Mesodermal cell (in vitro differentiated cells): ENCODE measurements at regions not wholly inside any gene's neighbourhood (a gene's known extent, or its start where the extent isn't known, plus 50 kb on each side); places are given as distances from the start of the nearest gene placed in this dataset.
"Not testable (repeated sequence)": the region's sequence is repeated elsewhere in the genome, so short reads cannot be mapped to it uniquely, and the experiment has no call there.

Experiments
- H3K27ac ChIP-seq: 2 replicates; pipeline ENCODE4 v1.7.0; 2013; ENCODE audit warnings: mild to moderate bottlenecking, low read depth, low read length, moderate library complexity; ENCODE audit not compliant: severe bottlenecking
- H3K36me3 ChIP-seq: 2 replicates; pipeline ENCODE4 v1.7.1; 2013; ENCODE audit warnings: mild to moderate bottlenecking, low read length, moderate library complexity; ENCODE audit not compliant: control insufficient read depth, insufficient read depth
- H3K4me1 ChIP-seq: one replicate; pipeline ENCODE4 v1.7.1; 2013; ENCODE audit warnings: mild to moderate bottlenecking, low read length; ENCODE audit not compliant: insufficient read depth, control insufficient read depth, poor library complexity, severe bottlenecking
- H3K4me3 ChIP-seq: 2 replicates; pipeline ENCODE4 v1.7.0; 2013; ENCODE audit warnings: low read length, control low read depth, mild to moderate bottlenecking; ENCODE audit not compliant: insufficient read depth, poor library complexity, severe bottlenecking; ENCODE audit errors: extremely low read depth
- H3K9me3 ChIP-seq: 2 replicates; pipeline ENCODE4 v1.7.1; 2013; ENCODE audit warnings: mild to moderate bottlenecking, low read length, moderate library complexity; ENCODE audit not compliant: control insufficient read depth
- WGBS, 2 experiments: methylation state at CpG; one replicate each; pipeline ENCODE4 v1.1.5; 2013; ENCODE audit warnings: missing lambda C conversion rate in 2 of 2; ENCODE audit not compliant: insufficient coverage in 2 of 2; 5-methylcytosine and 5-hydroxymethylcytosine counted together

DNA sequence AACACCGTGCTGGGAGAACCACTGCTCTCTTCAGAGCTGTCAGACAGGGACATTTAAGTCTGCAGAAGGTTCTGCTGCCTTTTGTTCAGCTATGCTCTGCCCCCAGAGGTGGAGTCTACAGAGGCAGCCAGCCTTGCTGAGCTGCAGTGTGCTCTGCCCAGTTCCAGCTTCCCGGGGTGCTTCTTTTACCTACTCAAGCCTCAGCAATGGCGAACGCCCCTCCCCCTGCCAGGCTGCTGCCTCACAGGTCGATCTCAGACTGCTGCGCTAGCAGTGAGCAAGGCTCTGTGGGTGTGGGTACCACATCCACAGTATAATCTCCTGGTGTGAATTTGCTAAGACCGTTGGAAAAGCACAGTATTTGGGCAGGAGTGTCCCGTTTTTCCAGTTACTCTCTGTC, 133.1 kb upstream of the PHYHIPL start:
- H3K4me3 ChIP-seq = not testable (repeated sequence)
- WGBS, 2 experiments = 58 to 62% methylated on average over 6 to 7 of the region's 8 CpGs

DNA sequence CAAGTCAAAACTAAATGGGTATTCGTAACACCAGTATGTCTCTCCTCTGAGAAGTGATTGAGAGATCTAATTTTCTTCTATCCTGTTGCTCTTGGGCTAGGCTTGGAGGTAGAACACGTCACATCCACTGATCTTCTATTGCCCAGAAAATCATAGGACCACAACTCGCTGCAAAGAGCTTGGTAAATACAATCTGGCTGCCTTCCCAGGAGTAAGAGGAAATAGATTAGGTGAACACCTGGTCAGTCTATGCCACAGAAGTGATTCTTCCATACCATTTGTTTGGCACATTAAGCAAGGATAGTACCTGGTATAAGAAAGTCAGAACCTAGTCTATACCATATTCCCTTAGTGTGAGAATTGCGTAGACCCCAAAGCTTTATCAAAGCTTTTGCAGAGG, 129.3 kb upstream of the PHYHIPL start:
- Histone ChIP-seq H3K9me3 (no peaks in the 10 kb centered on the region), H3K36me3 (no peaks in the 10 kb centered on the region), H3K4me3 (no peak overlapping the region), H3K27ac (no peak overlapping the region), H3K4me1 (no peaks in the 10 kb centered on the region)
- 85% methylated on average over 2 of the region's 4 CpGs; no CpG with 5 or more reads in 1 of the 2 experiments for WGBS, 2 experiments

More for the DNA sequence above, 133.1 kb upstream of the PHYHIPL start:
- H3K36me3 ChIP-seq, H3K9me3 ChIP-seq, H3K4me1 ChIP-seq, H3K27ac ChIP-seq: not testable (repeated sequence)

DNA sequence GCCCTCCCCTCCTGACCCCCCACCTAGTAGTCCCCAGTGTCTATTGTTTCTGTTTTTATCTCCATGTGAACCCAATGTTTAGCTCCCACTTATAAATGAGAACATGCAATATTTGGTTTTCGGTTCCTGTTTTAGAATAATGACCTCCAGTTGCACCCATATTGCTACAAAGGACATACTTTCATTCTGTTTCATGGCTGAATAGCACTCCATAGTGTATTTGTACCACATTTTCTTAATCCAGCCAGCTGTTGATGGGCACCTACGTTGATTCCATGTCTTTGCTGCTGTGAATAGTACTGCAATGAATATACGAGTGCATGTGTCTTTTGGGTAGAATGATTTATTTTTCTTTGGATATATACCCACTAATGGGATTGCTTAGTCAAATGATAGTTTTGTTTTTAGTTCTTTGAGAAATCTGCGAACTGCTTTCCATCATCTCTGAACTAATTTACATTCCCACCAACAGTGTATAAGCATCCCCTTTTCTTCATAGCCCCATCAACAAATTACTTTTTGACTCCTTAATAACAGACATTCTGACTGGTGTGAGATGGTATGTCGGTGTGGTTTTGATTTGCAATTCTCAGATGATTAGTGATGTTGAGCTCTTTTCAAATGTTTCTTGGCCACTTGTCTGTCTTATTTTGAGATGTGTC, 128.4 kb upstream of the PHYHIPL start:
- WGBS, 2 experiments = 83 to 93% methylated on average over 1 to 3 of the region's 5 CpGs
- Histone ChIP-seq H3K4me3 (no peak overlapping the region), H3K4me1 (no peaks in the 10 kb centered on the region), H3K9me3 (no peaks in the 10 kb centered on the region), H3K36me3 (no peaks in the 10 kb centered on the region), H3K27ac (no peak overlapping the region)

DNA sequence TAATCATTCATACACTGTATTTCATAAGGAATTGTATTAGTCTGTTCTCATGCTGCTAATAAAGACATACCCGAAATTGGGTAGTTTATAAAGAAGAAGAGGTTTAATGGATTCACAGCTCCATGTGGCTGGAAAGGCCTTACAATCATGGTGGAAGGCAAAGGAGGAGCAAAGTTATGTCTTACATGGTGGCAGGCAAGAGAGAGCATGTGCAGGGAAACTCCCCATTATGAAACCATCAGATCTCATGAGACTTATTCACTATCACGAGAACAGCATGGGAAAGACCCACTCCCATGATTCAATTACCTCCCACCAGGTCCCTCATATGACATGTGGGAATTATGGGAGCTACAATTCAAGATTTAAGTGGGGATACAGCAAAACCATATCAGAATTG, 122.9 kb upstream of the PHYHIPL start:
- H3K4me3 ChIP-seq, H3K27ac ChIP-seq, H3K9me3 ChIP-seq, H3K4me1 ChIP-seq, H3K36me3 ChIP-seq: not testable (repeated sequence)
- WGBS, 2 experiments = 100% methylated on average over 1 of the region's 2 CpGs

DNA sequence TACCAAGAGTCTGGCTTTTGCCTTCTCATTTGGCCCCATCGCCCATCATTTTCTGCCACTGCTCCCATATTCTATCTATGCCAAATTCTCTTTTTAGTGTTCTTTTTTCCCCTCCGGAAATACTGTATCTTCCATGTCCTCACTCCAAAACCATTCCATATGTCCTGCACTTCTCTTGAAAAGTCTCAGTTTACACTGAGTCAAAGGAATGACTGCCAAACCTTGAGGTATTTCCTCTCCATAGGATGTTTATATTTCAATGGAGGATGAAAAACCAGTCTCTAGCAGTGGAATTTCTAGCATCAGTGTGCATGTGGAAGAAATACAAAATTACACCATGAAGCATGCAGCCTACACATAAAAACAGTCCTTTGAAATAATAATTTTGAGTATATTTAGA, 121.4 kb upstream of the PHYHIPL start:
- WGBS, 2 experiments = 85 to 97% methylated on average over 2 of the region's 2 CpGs
- no peak overlapping the region for H3K27ac ChIP-seq

DNA sequence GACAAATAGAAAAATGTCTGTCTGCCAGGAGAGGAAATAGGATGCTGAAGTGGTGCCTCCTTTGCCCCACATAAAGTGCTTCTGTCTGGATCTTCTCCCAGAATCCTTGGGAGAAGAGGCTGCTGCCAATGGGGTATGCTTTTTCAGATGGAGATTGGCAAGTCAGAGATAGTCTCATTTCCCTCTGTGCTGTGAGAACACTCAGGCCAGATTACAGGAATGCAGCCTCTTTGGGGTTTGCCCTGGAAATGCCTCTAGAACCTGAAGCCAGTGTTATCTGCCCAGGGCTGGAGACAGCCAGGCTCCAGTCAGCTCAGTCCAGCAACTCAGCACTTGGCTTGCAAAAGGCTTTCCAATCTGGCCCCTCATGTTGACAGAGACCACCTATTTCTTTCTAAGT, 119.1 kb upstream of the PHYHIPL start:
- H3K36me3 ChIP-seq = no peaks in the 10 kb centered on the region
- no peak overlapping the region for H3K4me3 ChIP-seq
- H3K9me3 ChIP-seq = no peaks in the 10 kb centered on the region
- no peak overlapping the region for H3K27ac ChIP-seq
- H3K4me1 ChIP-seq = no peaks in the 10 kb centered on the region

More for the DNA sequence above, 121.4 kb upstream of the PHYHIPL start:
- no peaks in the 10 kb centered on the region for H3K4me1 ChIP-seq
- H3K36me3 ChIP-seq = no peaks in the 10 kb centered on the region
- no peaks in the 10 kb centered on the region for H3K9me3 ChIP-seq
- no peak overlapping the region for H3K4me3 ChIP-seq

DNA sequence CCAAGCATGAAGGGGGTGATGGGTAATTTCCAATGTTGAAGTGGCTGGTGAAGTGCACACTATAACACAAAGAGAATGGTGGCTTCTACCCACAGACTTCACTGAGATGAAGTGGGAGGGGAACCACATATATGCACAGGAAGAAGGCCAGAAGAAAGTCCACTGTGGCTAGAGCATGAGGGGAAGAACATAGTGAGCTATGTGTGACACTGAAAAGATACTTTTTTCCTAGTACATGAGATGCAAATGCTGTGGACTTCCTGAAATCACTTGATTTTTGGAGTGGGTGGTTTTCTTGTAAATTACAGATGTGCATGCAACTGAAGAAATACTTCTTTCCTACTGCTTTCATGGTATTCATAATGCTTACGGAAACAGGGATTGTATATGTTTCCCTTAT, 115.6 kb upstream of the PHYHIPL start:
- WGBS, 2 experiments = no CpG with 5 or more reads among the region's 1 CpG
- Histone ChIP-seq H3K4me1 (no peaks in the 10 kb centered on the region), H3K36me3 (no peaks in the 10 kb centered on the region), H3K4me3 (no peak overlapping the region), H3K27ac (no peak overlapping the region), H3K9me3 (no peaks in the 10 kb centered on the region)

DNA sequence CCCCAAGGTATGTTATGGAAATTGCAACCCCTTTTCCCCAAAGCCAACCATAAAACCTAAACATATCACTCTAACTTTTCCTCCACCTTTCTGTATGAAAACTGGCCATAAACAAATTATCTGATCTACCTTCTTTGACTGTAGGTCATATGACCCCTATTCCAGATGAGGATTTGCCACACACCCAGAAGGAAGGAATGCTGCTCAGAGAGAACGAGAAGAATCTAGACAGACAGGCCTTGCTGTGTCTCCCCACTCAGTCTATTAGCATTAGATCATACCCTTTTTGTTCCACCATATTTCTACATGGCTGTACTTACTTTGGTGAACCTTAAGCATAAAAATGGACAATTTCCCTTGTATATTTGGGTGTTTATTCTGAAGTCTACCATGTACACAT, 113.0 kb upstream of the PHYHIPL start:
- Histone ChIP-seq H3K27ac (no peak overlapping the region), H3K36me3 (no peaks in the 10 kb centered on the region), H3K4me1 (no peaks in the 10 kb centered on the region), H3K9me3 (no peaks in the 10 kb centered on the region), H3K4me3 (no peak overlapping the region)
- WGBS, 2 experiments = no CpG with 5 or more reads among the region's 1 CpG

DNA sequence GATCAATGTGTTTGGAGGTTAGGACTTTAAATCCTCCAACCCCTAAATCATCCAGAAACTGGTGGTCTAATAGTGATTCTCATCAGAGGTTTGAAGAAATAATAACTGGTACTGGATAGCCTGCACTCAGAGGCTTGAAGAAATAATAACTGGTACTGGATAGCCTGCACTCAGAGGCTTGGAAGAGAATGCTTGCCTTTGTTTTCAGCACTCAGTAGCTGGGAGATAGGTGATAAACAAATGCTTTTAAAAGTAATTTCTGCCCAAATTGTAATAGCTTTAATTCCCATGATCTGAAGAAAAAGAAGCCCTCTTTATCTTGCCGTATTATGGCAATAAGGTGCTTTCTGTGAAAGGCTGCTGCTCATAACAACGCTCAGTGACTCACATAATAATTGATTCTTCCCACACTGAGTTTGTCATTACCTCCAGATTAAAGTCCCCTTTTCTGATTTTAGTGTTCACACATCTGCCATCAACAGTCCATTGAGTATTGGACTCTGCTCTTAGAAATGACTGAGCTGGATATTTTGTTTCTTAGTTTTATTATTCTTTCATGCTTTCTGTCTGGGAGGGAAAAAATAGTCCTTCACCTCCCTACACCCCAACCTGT, 112.3 kb upstream of the PHYHIPL start:
- Histone ChIP-seq H3K36me3 (no peaks in the 10 kb centered on the region), H3K4me3 (no peak overlapping the region)
- 80 to 100% methylated on average over 2 of the region's 2 CpGs for WGBS, 2 experiments

DNA sequence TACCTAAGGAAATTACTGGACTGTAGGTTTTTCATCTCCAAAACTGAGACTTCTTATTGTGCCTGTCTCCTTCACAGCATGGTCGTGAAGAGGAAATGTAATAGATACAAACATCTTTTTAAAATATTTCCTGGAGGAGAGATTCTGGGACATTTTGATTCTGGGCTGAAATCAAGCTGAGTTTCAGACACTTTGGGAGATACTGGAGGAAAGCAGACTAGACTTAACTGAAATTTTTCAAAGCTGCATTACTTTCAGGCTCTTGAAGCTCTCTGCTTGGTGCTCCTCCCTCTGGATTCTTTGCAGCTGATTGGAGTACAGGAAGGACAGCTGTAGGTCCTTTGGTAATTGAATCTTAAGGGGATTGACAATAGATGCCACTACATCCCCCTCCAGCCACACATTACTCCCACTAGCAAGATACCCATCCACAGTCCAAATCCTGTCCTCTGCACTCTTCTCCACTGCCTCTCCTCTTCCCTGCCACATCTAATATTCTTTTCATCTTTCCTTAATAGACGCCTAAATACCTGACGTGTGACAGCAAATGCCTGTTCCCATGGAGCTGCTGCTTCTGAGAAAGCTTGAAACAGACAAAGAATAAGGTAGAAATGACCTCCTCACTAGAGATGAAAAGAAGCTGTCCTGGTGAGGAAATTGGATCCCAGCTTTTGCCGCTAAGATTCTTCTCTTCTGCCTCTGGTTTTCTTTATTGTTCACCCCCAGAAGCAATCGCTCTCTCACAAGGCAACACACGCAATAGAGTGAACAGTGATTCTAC, 111.5 kb upstream of the PHYHIPL start:
- no peaks in the 10 kb centered on the region for H3K9me3 ChIP-seq
- no peak overlapping the region for H3K4me3 ChIP-seq
- H3K4me1 ChIP-seq = no peaks in the 10 kb centered on the region
- H3K27ac ChIP-seq = no peak overlapping the region
- H3K36me3 ChIP-seq = no peaks in the 10 kb centered on the region
- whole genome bisulfite sequencing, 2 experiments = 87 to 100% methylated on average over 2 to 3 of the region's 6 CpGs

More for the DNA sequence above, 112.3 kb upstream of the PHYHIPL start:
- no peaks in the 10 kb centered on the region for H3K4me1 ChIP-seq
- no peak overlapping the region for H3K27ac ChIP-seq
- no peaks in the 10 kb centered on the region for H3K9me3 ChIP-seq
